IMR-90 (cell line): ENCODE measurements at regions not wholly inside any gene's neighbourhood (a gene's known extent, or its start where the extent isn't known, plus 50 kb on each side); places are given as distances from the start of the nearest gene placed in this dataset.

ENCODE experiments used
- ATAC-seq: fragments of 200-7000 bp; cut with Tn5 transposase; 2 replicates; pipeline ENCODE4 v1.9.1; 2020; ENCODE audit warnings: low read depth, mild to moderate bottlenecking, moderate library complexity
- BruUV-seq: library from RNA; stranded (reverse); fragments of 400-500 nt; replicated peaks from 2 replicates; lab custom pipeline; 2021; lab: Mats Ljungman, UMichigan
- CTCF ChIA-PET: fragments of 300-600 bp; formaldehyde crosslinking; extraction: SDS; loops from one replicate; lab custom pipeline; 2021; ENCODE audit warnings: antibody characterized with exemption; lab: Yijun Ruan, JAX
- POLR2A ChIA-PET: fragments of 300-600 bp; sonication (Branson Sonifier 250); formaldehyde crosslinking; loops from one replicate; lab custom pipeline; 2022; ENCODE audit warnings: antibody characterized with exemption; ENCODE audit not compliant: unreplicated experiment; lab: Charles Lee
- DNase-seq: peaks from one replicate; pipeline ENCODE4 v3.0.0; 2013
- H2AFZ ChIP-seq: replicated peaks from 2 replicates; pipeline ENCODE3; 2013; ENCODE audit warnings: low read length, mild to moderate bottlenecking; ENCODE audit not compliant: poor library complexity
- H2AK5ac ChIP-seq: 2 replicates; pipeline ENCODE4 v1.6.1; 2013; ENCODE audit warnings: low read depth, low read length, inconsistent platforms
- H2AK9ac ChIP-seq: replicated peaks from 2 replicates; pipeline ENCODE3; 2013; ENCODE audit warnings: mild to moderate bottlenecking, low read depth, low read length, moderate library complexity; ENCODE audit not compliant: poor library complexity
- H2BK120ac ChIP-seq: 2 replicates; pipeline ENCODE4 v1.6.1; 2013; ENCODE audit warnings: low read depth, low read length, inconsistent platforms
- H2BK15ac ChIP-seq: 3 replicates; pipeline ENCODE4 v1.6.1; 2013; ENCODE audit warnings: low read depth, low read length, inconsistent platforms
- H2BK20ac ChIP-seq: 2 replicates; pipeline ENCODE4 v1.6.1; 2013; ENCODE audit warnings: low read depth, mild to moderate bottlenecking, inconsistent platforms, low read length, moderate library complexity
- H2BK5ac ChIP-seq: 2 replicates; pipeline ENCODE4 v1.6.1; 2013; ENCODE audit warnings: mild to moderate bottlenecking, low read depth, low read length, inconsistent platforms; ENCODE audit not compliant: poor library complexity, severe bottlenecking
- H3K14ac ChIP-seq: replicated peaks from 2 replicates; pipeline ENCODE4 v1.6.1; 2013; ENCODE audit warnings: low read depth, low read length, inconsistent platforms
- H3K18ac ChIP-seq: 2 replicates; pipeline ENCODE4 v1.6.1; 2013; ENCODE audit warnings: low read depth, low read length, control low read depth
- H3K23ac ChIP-seq: 2 replicates; pipeline ENCODE4 v1.6.1; 2013; ENCODE audit warnings: low read depth, low read length, inconsistent platforms
- H3K27ac ChIP-seq: 2 replicates; pipeline ENCODE4 v1.5.1; 2013; ENCODE audit warnings: mild to moderate bottlenecking, control low read depth, low read length; ENCODE audit not compliant: insufficient read depth
- H3K27me3 ChIP-seq: 2 replicates; pipeline ENCODE4 v1.6.1; 2013; ENCODE audit warnings: low read length; ENCODE audit not compliant: control insufficient read depth, insufficient read depth
- H3K36me3 ChIP-seq: 2 replicates; pipeline ENCODE4 v1.6.1; 2013; ENCODE audit warnings: low read length, mixed read lengths; ENCODE audit not compliant: control insufficient read depth, insufficient read depth
- H3K4ac ChIP-seq: 2 replicates; pipeline ENCODE4 v1.6.1; 2013; ENCODE audit warnings: low read depth, low read length, inconsistent platforms
- H3K4me1 ChIP-seq: 2 replicates; pipeline ENCODE4 v1.6.1; 2013; ENCODE audit warnings: low read length, mixed read lengths; ENCODE audit not compliant: control insufficient read depth, insufficient read depth
- H3K4me2 ChIP-seq: 2 replicates; pipeline ENCODE4 v1.6.1; 2013; ENCODE audit warnings: low read depth, mild to moderate bottlenecking, control low read depth, low read length, moderate library complexity
- H3K4me3 ChIP-seq: 2 replicates; pipeline ENCODE4 v1.5.1; 2013; ENCODE audit warnings: low read depth, mild to moderate bottlenecking, control low read depth, low read length, moderate library complexity; ENCODE audit not compliant: insufficient read depth
- H3K56ac ChIP-seq: 2 replicates; pipeline ENCODE4 v1.6.1; 2013; ENCODE audit warnings: low read length, inconsistent platforms; ENCODE audit not compliant: insufficient read depth; ENCODE audit errors: extremely low read depth
- H3K79me1 ChIP-seq, 2 experiments: 2 replicates each; pipeline ENCODE4 v1.6.1; 2013; ENCODE audit warnings: low read length in 2 of 2, inconsistent platforms in 1 of 2, low read depth in 1 of 2
- H3K9ac ChIP-seq: 2 replicates; pipeline ENCODE4 v1.6.1; 2013; ENCODE audit warnings: low read depth, low read length, control low read depth
- H3K9me1 ChIP-seq: 2 replicates; pipeline ENCODE4 v1.6.1; 2013; ENCODE audit warnings: low read length, inconsistent platforms; ENCODE audit not compliant: insufficient read depth
- H3K9me3 ChIP-seq: 2 replicates; pipeline ENCODE4 v1.6.1; 2013; ENCODE audit warnings: low read length; ENCODE audit not compliant: control insufficient read depth, insufficient read depth
- H4K20me1 ChIP-seq: 2 replicates; pipeline ENCODE4 v1.6.1; 2013; ENCODE audit warnings: low read length, inconsistent platforms; ENCODE audit not compliant: insufficient read depth
- H4K5ac ChIP-seq: 2 replicates; pipeline ENCODE4 v1.6.1; 2013; ENCODE audit warnings: mild to moderate bottlenecking, low read depth, low read length, control low read depth
- H4K8ac ChIP-seq, 2 experiments: 2 replicates each; pipeline ENCODE4 v1.6.1; 2013; ENCODE audit warnings: low read depth in 2 of 2, low read length in 2 of 2, control low read depth in 1 of 2, inconsistent platforms in 1 of 2
- H4K91ac ChIP-seq: 2 replicates; pipeline ENCODE4 v1.6.1; 2013; ENCODE audit warnings: low read depth, low read length, inconsistent platforms; ENCODE audit not compliant: insufficient read depth
- BHLHE40 ChIP-seq: fragments of 150-350 bp; IDR thresholded peaks from 2 replicates; pipeline ENCODE4 v1.6.1; 2016; ENCODE audit warnings: mild to moderate bottlenecking, low read depth, low read length
- CEBPB ChIP-seq: IDR thresholded peaks from 2 replicates; pipeline ENCODE4 v1.6.1; 2012; ENCODE audit warnings: low read depth, low read length, improper control_type of control experiment
- CHD1 ChIP-seq: IDR thresholded peaks from 2 replicates; pipeline ENCODE4 v1.6.1; 2012; ENCODE audit warnings: low read depth, low read length, improper control_type of control experiment
- CTCF ChIP-seq: conservative IDR thresholded peaks from 2 replicates; pipeline ENCODE4 v1.5.1; 2012; ENCODE audit warnings: mild to moderate bottlenecking, low read depth, low read length, improper control_type of control experiment
- ELK1 ChIP-seq: fragments of 150-350 bp; IDR thresholded peaks from 2 replicates; pipeline ENCODE4 v1.6.1; 2016; ENCODE audit warnings: low read depth, mild to moderate bottlenecking, low read length, moderate library complexity, borderline replicate concordance
- FOS ChIP-seq: fragments of 150-350 bp; IDR thresholded peaks from 2 replicates; pipeline ENCODE4 v1.6.1; 2016; ENCODE audit warnings: low read depth, low read length
- MAFK ChIP-seq: IDR thresholded peaks from 2 replicates; pipeline ENCODE4 v1.6.1; 2012; ENCODE audit warnings: low read depth, low read length, improper control_type of control experiment
- MAZ ChIP-seq: IDR thresholded peaks from 2 replicates; pipeline ENCODE4 v1.6.1; 2012; ENCODE audit warnings: low read depth, mild to moderate bottlenecking, low read length, improper control_type of control experiment, moderate library complexity, borderline replicate concordance
- MXI1 ChIP-seq: IDR thresholded peaks from 2 replicates; pipeline ENCODE4 v1.6.1; 2012; ENCODE audit warnings: low read depth, mild to moderate bottlenecking, low read length, moderate library complexity, borderline replicate concordance
- NFE2L2 ChIP-seq: fragments of 150-350 bp; IDR thresholded peaks from 2 replicates; pipeline ENCODE4 v1.6.1; 2016; ENCODE audit warnings: low read depth, mild to moderate bottlenecking, low read length
- POLR2A ChIP-seq: IDR thresholded peaks from 2 replicates; pipeline ENCODE4 v1.6.1; 2012; ENCODE audit warnings: mild to moderate bottlenecking, low read depth, low read length
- RAD21 ChIP-seq: IDR thresholded peaks from 2 replicates; pipeline ENCODE4 v1.6.1; 2012; ENCODE audit warnings: low read length, improper control_type of control experiment
- RCOR1 ChIP-seq: IDR thresholded peaks from 2 replicates; pipeline ENCODE4 v1.6.1; 2012; ENCODE audit warnings: mild to moderate bottlenecking, low read length, improper control_type of control experiment; ENCODE audit not compliant: insufficient replicate concordance
- RFX5 ChIP-seq: IDR thresholded peaks from 2 replicates; pipeline ENCODE4 v1.8.0; 2012; ENCODE audit warnings: low read depth, mild to moderate bottlenecking, low read length, moderate library complexity
- SMC3 ChIP-seq: fragments of 150-350 bp; IDR thresholded peaks from 2 replicates; pipeline ENCODE4 v1.6.1; 2016; ENCODE audit warnings: low read depth, mild to moderate bottlenecking, antibody characterized with exemption, low read length, moderate library complexity
- USF2 ChIP-seq: fragments of 150-350 bp; IDR thresholded peaks from 2 replicates; pipeline ENCODE4 v1.6.1; 2017; ENCODE audit warnings: mild to moderate bottlenecking, antibody characterized with exemption, low read length, low read depth
- WGBS, 2 experiments: methylation state at CpG; one replicate each; pipeline versions ENCODE4 v1.1.5 to v1.1.7; 2013; ENCODE audit warnings: missing lambda C conversion rate in 2 of 2; ENCODE audit not compliant: insufficient read length in 1 of 2; ENCODE audit errors: extremely low coverage in 2 of 2; 5-methylcytosine and 5-hydroxymethylcytosine counted together
- dilution Hi-C: fragments of 300-500 bp; cut with HindIII; formaldehyde crosslinking; loops from one replicate; pipeline ENCODE4 v1.14.3; 2018; ENCODE audit warnings: low sequenced_read_pairs; ENCODE audit not compliant: unreplicated experiment
- in situ Hi-C: fragments of 300-500 bp; cut with MboI; formaldehyde crosslinking; loops from 3 replicates; pipeline ENCODE4 v1.14.3; 2019; ENCODE audit warnings: low sequenced_read_pairs, inconsistent platforms, mixed read lengths
- intact Hi-C: fragments of 100-400 bp; cut with micrococcal nuclease; formaldehyde crosslinking; loops from 2 replicates; pipeline ENCODE4 v1.10.0; 2022

- CTCF ChIA-PET = no interaction called here
- Histone ChIP-seq H2BK20ac (no peak overlapping the region), H3K4me2 (no peak overlapping the region), H4K91ac (no peak overlapping the region), H3K23ac (no peak overlapping the region), H3K4me1 (no peaks in the 10 kb centered on the region), H4K8ac (no peak overlapping the region), H4K20me1 (no peaks in the 10 kb centered on the region), H2BK15ac (no peak overlapping the region), H2BK5ac (no peak overlapping the region), H3K36me3 (no peaks in the 10 kb centered on the region), H4K5ac (no peak overlapping the region), H3K9ac (no peak overlapping the region), H3K27ac (no peak overlapping the region), H3K18ac (no peak overlapping the region), H2AK9ac (no peak overlapping the region), H3K14ac (no peak overlapping the region; the same call in 1 of the 2 replicates), H3K56ac (no peak overlapping the region), H2BK120ac (no peak overlapping the region), H3K79me1 (no peaks in the 10 kb centered on the region), H3K9me3 (no peaks in the 10 kb centered on the region), H2AFZ (no peak overlapping the region), H2AK5ac (no peak overlapping the region; the same call in 1 of the 2 replicates), H3K4me3 (no peak overlapping the region), H3K4ac (no peak overlapping the region), H3K27me3 (peaks cover 7% of the 10 kb centered on the region; the same call in 1 of the 2 replicates), H3K9me1 (no peaks in the 10 kb centered on the region)
- intact Hi-C loops = no loop called here
- DNase-seq (no peak), ATAC-seq (no peak)
- dilution Hi-C loops = no loop called here
- in situ Hi-C loops = no loop called here
- POLR2A ChIA-PET = no interaction called here
- BruUV-seq = no TSS peak
- TF ChIP-seq MAZ (no peak), MAFK (no peak), CHD1 (no peak), USF2 (no peak), CEBPB (no peak), BHLHE40 (no peak), RAD21 (no peak), RFX5 (no peak), FOS (no peak), CTCF (no peak), MXI1 (no peak), SMC3 (no peak), ELK1 (no peak), RCOR1 (no peak), NFE2L2 (no peak), POLR2A (no peak)
- 100% methylated on average over 1 of the region's 7 CpGs; no CpG with 5 or more reads in 1 of the 2 experiments for WGBS, 2 experiments
These were observed 467.3 kb downstream of the ENC1 start for GRCh38 chr5:74173241-74173640.
